Sciatic nerve (tissue), 2 donors: ENCODE measurements at regions not wholly inside any gene's neighbourhood (a gene's known extent, or its start where the extent isn't known, plus 50 kb on each side); places are given as distances from the start of the nearest gene placed in this dataset.
"Not testable (repeated sequence)": the region's sequence is repeated elsewhere in the genome, so short reads cannot be mapped to it uniquely, and the experiment has no call there.

Experiments used
- ATAC-seq: fragments of 200-7000 bp; cut with Tn5 transposase; one replicate; pipeline ENCODE4 v1.9.1; 2020; ENCODE audit warnings: mild to moderate bottlenecking, moderate library complexity
- DNase-seq: peaks from one replicate; pipeline ENCODE4 v3.0.0-alpha.2; 2020; ENCODE audit warnings: low spot score
- intact Hi-C: fragments of 100-400 bp; cut with DNase I; formaldehyde crosslinking; loops from one replicate; pipeline ENCODE4 v1.14.2; 2022
- donor health status: DM: no; HTN: no; CAD: no.
- donor health status: DM: no; HTN: no; CAD: no.

DNA sequence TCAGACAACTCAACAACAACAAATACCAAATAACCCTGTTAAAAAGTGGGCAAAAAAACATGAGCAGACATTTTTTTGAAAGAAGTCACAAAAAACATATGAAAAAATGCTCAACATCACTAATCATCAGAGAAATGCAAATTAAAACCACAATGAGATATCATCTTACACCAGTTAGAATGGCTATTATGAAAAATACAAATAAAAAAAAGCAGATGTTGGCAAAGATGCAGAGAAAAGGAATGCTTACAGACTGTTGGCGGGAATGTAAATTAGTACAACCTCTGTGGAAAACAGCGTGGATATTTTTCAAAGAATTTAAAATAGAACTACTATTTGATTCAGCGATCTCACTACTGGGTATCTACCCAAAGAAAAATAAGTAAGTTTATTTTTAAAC is 114.0 kb downstream of the SLC38A4 start:
- ATAC-seq (no peak), DNase-seq (no peak)
- intact Hi-C loops: no loop called here

DNA sequence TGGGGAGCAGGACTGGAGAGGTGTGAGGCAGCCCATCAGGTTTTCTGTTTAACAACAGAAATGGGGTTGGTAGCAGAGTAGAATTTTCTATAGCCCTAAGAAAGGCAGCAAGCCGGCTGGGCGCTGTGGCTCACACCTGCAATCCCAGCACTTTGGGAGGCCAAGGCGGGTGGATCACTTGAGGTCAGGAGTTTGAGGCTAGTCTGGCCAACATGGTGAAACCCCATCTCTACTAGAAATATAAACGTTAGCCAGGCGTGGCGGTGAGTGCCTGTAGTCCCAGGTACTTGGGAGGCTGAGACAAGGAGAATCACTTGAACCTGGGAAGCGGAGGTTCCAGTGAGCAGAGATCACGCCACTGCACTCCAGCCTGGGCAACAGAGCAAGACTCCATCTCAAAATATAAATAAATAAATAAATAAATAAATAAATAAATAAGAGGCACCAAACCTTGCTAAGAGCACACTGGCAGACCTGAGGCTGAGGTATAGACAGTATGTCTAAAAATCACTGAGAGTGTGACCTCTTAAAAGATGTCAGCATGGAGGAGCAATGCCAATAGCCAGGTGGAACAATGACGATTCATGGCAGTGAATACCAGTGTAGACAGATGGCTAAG is 115.6 kb downstream of the SLC38A4 start:
- ATAC-seq: no peak
- no peak for DNase-seq
- intact Hi-C loops: no loop called here

DNA sequence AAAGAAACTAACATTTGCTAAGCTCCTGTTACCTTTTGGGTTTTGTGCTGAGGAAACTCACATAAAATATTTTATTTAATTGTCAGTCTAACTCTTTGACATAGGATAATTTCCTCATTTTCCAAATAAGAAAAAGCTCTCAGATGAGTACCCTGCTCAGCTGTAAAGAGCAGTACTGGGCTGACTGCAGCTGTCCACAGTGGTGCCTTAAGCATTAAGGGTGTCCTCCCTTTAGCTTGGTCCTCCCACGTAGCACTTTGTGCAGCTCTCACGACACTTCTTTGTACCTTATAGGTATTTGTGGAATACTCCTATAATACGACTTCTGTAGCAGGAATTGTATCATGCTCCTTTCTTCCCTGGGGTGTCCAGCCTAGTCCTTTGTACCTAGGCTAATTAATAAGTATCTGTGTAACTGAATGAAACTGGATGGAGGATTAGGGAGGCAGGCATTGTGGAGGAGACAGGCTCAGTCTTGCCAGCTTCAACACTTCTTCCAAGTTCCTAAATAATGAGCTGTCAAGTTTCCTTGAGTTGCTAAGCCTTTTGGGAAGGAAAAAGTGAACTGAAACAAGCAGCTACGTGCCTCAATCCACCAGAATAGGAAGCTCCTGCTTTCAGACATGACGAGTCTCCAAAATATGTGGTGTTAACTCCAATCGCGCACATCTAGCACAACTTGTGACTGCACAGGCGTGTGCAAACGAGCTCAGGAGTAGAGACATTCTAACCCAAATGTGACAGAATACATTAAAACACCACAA is 123.0 kb downstream of the SLC38A4 start:
- intact Hi-C loops: no loop called here
- no peak for ATAC-seq
- DNase-seq: no peak

DNA sequence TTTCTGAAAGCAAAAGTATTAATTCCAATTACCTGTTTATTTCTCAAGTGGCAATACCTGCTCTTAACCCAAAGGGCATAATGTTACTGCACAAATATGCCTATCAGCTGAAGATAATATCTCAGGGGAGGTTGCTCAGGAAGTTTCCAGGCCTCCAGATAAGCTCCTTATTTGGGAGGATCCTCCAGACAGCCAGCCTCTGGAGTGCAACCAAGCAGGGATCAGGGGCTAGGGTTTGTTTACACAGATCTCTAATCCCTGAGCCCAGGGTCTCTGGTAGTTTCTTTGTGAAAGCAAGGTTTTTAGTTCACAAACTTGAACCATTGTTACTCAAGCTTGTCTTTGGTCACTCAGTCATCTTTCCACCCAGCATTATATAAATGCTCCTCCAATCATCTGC is 124.4 kb downstream of the SLC38A4 start:
- ATAC-seq (no peak), DNase-seq (no peak)
- intact Hi-C loops: no loop called here

DNA sequence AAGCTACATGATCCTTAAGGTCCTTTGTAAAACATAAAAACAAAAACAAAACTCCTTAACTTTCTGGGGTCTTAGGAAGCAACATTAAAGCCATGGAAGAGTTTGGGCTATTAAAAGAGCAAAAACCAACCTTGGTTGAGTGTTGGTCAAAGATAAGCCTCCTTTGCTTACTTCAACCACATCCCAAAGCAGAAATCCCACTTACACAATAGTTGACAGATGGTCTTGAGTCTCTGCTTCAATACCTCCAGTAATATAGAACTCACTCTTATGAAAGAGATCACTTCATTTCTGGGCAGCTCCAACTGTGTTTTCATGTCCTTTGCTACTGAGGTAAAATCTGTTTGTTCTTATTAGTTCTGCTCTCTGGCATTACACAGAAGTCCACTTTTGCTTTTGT is 125.8 kb downstream of the SLC38A4 start:
- intact Hi-C loops: no loop called here
- no peak for DNase-seq
- ATAC-seq: no peak

DNA sequence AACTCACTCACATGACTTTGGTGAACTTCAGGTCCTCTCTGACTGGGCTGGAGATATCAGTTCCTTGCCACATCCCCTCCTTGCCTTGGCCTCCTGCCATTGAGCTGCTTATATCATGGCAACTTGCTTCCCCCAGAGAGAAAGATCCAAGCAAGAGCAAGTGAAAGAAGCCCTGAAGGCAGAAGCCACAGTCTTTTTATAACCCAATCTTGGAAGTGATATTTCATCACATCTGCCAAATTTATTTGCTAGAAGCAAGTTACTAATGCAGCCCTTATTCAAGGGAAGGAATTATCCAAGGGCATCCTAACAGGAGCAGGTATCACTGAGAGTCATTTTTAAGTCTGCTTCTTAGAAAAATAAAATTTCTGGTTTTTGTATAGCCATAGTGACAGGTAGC is 127.8 kb downstream of the SLC38A4 start:
- ATAC-seq (no peak), DNase-seq (no peak)
- intact Hi-C loops: no loop called here

DNA sequence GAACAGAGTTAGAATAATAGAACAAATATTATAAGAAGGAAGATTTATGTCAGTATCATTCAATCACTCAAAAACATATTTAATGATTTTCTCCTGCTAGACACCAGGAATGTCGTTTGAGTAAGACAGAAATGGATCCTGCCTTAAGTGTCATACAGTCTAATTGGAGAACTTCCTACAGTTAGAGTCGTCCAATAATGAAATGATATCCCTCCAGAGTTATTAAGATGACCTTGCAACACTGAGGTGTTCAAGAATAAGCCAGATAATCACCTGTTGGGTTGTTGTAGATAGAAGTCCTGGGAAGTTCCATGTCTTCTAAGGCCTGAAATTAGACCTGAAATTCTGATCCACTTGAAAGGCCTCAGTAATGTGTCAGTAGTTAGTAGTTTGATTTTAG is 132.3 kb downstream of the SLC38A4 start:
- intact Hi-C loops: no loop called here
- DNase-seq: no peak

DNA sequence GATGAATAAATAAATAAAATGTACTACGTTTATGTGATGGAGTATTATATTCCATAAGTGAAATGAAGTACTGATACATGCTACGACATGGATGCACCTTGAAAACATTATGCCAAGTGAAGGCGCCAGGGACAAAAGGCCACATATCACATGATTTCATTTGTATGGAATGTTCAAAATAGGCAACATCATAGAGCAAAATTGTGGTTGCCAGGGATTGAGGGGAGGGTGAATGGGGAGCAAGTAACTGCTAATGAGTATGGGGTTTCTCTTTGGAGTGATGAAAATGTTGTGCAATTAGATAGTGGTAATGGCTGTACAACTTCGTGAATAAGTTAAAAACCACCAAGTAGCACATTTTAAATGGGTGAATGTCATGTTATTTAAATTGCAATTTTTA is 132.8 kb downstream of the SLC38A4 start:
- ATAC-seq (no peak), DNase-seq (no peak)
- intact Hi-C loops: no loop called here

More for the DNA sequence above, 132.3 kb downstream of the SLC38A4 start:
- ATAC-seq: no peak

DNA sequence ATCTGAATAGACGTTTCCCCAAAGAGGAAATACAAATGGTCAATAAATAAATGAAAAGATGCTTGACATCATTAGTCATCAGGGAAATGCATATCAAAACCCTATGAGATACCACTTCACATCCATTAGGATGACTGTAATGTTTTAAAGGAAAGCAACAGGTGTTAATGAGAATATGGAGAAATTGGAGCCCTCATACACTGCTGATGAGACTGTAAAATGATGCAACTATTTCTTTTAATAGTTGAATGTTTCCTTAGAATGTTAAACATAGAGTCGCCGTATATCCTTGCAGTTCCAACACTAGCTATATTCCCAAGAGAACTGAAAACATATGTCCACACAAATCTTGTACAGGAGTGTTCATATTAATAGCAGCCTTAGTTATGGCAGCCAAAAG is 133.2 kb downstream of the SLC38A4 start:
- DNase-seq: no peak
- intact Hi-C loops: no loop called here
- ATAC-seq: no peak

DNA sequence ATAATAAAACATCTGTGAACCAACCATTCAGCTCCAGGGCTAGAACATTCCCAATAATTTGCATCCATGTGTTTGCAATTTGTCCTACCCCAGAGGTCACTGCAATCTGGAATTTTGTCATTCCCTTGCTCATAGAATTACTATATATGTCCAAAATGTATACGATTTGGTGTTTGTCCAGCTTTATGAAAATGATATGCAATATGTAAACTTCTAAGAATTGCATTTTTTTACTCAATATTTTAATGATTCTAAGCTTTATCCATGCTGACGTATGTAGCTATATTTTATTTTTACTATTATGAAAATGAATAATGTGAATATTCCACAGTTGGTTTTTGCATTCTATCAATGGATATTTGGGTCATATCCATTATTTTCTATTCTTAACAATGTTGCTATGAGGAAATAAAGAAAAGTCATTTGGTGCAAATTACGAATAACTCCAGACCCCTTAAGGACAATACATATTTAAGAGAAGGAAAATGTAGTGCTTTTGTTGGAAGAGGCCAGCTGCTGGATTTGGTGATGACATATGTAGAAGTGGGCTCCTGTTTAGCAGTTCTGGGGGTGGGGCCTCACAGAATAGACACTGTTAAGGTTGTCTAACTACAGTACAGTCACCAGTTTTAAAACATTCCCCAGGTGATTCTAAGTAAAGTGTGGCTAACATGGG is 139.4 kb downstream of the SLC38A4 start:
- DNase-seq: no peak
- intact Hi-C loops: no loop called here

DNA sequence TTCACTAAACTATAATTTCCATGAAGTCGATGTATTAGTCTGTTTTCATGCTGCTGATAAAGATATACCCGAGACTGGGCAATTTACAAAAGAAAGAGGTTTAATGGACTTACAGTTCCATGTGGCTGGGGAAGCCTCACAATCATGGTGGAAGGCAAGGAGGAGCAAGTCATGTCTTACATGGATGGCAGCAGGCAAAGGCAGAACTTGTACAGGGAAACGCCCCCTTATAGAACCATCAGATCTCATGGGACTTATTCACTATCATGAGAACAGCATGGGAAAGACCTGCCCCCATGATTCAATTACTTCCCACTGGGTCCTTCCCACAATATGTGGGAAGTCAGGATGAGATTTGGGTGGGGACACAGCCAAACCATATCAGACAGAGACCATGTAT is 141.6 kb downstream of the SLC38A4 start:
- DNase-seq, ATAC-seq, intact Hi-C loops: not testable (repeated sequence)

More for the DNA sequence above, 139.4 kb downstream of the SLC38A4 start:
- ATAC-seq: no peak

DNA sequence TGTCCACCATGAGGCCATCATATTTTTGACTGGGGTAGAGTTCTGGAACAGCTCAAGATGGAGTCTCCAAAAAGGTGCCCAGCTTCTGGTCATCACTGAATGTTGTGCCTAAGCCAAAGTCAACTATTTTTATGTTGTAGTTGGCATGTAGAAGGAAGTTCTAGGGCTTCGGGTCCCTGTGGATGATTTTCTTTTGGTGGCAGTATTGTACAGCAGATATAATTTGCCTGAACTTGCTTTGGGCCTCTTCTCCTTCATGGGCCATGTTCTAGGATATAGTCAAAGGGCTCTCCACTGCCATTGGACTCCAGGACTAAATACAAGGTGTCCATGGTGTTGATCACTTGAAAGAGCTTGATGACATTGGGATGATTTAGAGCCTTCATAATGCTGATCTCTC is 143.6 kb downstream of the SLC38A4 start:
- intact Hi-C loops: no loop called here
- no peak for DNase-seq
- no peak for ATAC-seq

DNA sequence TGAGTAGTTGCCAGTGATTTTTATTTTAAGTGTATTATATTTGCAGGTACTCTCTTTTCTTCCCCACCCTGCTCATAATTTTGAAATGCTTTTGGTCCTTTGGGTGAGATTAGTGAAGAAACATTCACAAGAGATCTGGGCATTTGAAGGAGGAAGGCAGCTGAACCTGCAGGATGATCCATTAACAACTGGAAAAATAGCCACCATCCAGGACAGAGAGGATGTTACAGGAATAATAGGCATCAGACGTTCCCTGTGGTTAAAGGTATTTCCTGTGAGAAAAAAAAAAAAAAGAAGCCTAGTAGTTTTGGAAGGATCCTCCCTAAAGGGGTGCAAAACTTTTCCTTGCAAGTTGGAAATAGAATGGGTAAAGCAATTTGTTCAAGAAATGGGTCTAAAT is 145.3 kb downstream of the SLC38A4 start:
- intact Hi-C loops: no loop called here

DNA sequence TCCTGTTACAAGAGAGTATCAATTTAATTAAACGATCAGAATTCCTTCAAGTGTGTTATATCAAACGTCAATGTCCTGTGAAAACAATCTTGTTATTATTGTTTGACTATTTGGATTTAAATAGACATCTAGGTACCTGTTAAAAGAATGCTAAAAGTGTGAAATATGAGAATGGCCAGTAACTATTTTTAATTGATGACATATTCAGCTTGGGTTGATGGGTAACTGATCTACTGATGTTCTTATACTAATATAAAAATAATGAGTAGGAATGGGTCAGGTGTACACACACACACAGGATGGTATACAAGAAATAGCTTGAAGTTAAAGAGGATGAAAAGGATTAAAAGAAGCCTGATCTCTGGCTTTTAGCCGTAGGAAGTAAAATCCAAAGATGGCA is 146.0 kb downstream of the SLC38A4 start:
- ATAC-seq (no peak), DNase-seq (no peak)
- intact Hi-C loops: no loop called here

More for the DNA sequence above, 145.3 kb downstream of the SLC38A4 start:
- DNase-seq (no peak), ATAC-seq (no peak)

DNA sequence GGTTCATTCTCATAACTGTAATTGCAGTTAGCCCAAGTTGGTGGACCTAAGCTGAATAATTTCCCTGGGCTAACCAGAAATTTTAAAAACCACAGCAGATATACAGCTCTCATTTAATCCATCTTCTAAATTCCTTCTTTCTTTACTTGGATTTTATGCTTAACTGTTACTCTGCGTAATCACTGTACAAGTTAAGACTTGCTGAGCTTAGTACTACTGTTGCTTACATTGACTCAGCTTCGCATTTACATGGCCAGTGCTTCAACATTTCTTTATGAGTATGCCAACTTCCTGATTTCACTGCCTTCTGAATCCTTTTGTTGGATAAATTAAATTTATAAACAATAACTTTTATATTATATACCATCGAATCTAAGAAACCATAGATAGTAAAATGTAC is 147.4 kb downstream of the SLC38A4 start:
- ATAC-seq (no peak), DNase-seq (no peak)

DNA sequence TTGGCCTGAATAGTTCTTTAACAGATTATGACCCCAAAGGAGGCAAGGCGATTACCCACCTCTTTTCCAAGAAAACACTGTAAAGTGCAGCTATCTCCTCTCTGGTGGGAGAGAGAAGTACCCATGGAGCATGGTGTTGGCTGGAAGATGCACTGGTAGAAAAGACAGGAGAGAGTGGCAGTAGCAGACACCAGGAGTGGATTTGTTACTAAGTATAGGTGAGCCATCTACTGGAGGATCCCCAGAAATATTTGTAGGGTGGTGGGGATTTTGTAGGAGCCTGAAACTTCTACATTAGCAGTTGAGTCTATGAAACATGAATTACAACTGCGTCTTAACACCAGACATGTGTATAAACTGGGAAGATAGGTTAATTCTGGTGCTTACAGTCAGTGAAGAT is 148.0 kb downstream of the SLC38A4 start:
- DNase-seq: no peak
- intact Hi-C loops: no loop called here
- ATAC-seq: peak; percentile 34

More for the DNA sequence above, 147.4 kb downstream of the SLC38A4 start:
- intact Hi-C loops: no loop called here

DNA sequence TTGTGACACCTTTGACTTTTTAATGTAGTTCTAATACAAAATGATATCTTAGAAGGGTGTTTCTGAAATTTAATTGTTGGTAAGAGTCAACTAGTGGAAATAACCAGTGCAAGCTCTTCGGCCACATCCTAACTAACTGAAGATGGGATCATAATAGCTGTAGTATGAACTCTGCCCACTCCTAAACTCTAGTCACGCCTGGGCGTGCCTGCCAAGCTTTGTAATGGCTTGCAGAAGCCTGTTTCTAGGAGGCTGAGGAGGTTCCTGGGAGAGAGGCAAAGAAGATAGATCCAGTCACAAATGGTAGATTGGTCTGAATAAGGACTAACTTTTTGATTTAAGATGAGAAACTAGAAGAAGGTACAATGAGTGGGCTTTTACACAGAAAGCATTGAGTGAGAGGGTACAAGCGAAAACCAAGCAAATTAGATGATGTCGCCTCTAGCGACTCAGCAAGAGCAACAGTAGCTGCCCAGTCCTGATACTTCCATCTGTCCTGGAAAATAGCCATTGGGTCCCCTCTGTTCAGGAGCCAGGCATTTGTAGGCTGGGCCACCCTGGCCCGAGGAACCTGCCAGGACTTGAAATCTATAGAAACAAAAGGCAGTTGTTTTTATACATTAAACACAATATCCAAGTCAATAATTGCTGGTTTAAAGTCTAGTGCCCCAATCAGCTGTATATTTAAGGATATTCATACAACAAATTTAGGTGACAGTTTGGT is 148.8 kb downstream of the SLC38A4 start:
- intact Hi-C loops: no loop called here
- ATAC-seq: no peak

DNA sequence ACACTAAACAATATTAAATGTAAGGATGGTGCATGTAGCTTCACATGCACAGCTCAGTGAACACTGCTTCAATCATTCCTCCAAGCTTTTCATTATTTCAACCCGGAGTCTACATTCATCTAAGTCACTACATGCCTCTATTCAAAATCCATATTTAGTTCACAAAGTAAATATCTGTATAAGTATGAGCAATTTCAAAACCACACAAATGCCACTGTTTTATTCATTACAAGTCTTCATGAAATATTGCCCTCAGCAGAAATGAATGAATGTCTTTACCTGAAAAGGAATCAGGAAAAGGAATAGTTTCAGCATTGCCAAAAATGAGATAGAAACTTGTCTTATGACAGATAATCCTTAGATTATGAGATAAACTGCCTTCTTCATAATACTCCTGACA is 149.4 kb downstream of the SLC38A4 start:
- intact Hi-C loops: no loop called here
- DNase-seq (no peak), ATAC-seq (no peak)

More for the DNA sequence above, 148.8 kb downstream of the SLC38A4 start:
- no peak for DNase-seq

DNA sequence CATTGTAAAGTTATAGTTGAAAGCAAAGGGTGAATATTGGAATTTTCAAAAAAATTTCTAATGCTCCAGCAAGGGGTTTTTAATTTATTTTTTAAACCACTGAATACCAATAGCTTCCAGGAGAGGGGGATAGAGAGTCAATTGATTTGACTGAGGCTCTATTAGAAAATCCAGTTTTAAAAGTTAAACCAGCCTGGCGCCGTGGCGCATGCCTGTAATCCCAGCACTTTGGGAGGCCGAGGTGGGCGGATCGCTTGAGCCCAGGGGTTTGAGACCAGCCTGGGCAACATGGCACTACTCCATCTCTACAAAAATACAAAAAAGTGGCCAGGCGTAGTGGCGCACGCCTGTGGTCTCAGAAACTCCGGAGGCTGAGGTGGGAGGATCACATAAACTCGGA is 150.1 kb downstream of the SLC38A4 start:
- intact Hi-C loops: no loop called here
- DNase-seq (peak; percentile 59), ATAC-seq (peak; percentile 44)

DNA sequence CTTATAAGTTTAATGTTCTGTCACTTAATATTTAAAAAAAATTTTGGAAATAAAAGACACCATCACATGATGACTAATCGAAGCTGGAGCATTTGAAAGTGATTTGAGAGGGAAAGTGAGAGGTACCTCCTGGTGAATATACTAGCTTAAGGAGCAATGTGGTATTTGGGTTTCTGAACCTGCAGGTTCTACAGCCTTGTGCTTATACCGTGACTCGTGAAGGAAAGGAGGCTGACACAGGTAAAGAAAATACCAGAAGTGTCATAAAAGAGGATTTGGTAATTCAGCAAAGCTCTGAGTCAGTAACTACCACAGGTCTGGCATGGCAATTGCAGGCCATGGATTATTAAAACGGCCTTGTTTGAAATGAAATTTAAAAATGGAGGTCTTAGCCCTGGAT is 151.0 kb downstream of the SLC38A4 start:
- no peak for ATAC-seq
- intact Hi-C loops: no loop called here
- DNase-seq: no peak
